HepG2 (cell line): ENCODE measurements at regions not wholly inside any gene's neighbourhood (a gene's known extent, or its start where the extent isn't known, plus 50 kb on each side); places are given as distances from the start of the nearest gene placed in this dataset.

Experiments
- ATAC-seq: fragments of 200-7000 bp; cut with Tn5 transposase; 3 replicates; pipeline ENCODE4 v1.9.1; 2020; ENCODE audit warnings: mild to moderate bottlenecking, moderate library complexity
- BruUV-seq: library from RNA; stranded (reverse); fragments of 400-500 nt; replicated peaks from 2 replicates; lab custom pipeline; 2021; lab: Mats Ljungman, UMichigan
- CTCF ChIA-PET: fragments of 300-600 bp; formaldehyde crosslinking; extraction: SDS; loops from one replicate; lab custom pipeline; 2021; ENCODE audit warnings: low total read pairs, inconsistent platforms, low intra/inter-chr PET ratio; lab: Yijun Ruan, JAX
- POLR2A ChIA-PET: fragments of 350-600 bp; sonication (Branson Sonifier 250); formaldehyde crosslinking; loops from one replicate; lab custom pipeline; 2020; ENCODE audit warnings: antibody characterized with exemption, inconsistent platforms; lab: Yijun Ruan, JAX
- DNase-seq: peaks from one replicate; pipeline ENCODE4 v3.0.0-alpha.2; 2015; ENCODE audit warnings: low spot score
- FAIRE-seq: peaks from 3 replicates; lab custom pipeline; 2011; peaks lifted over from hg19 to GRCh38; lab: Jason Lieb, UNC
- H2AFZ ChIP-seq: one replicate; pipeline ENCODE4 v1.6.1; 2011; ENCODE audit warnings: low read length, inconsistent platforms
- H3K27ac ChIP-seq: fragments of 300-600 bp; 3 replicates; pipeline ENCODE4 v1.8.0; 2011; ENCODE audit warnings: mixed run types, mild to moderate bottlenecking, mixed read lengths, low read length, inconsistent platforms; ENCODE audit not compliant: insufficient read depth; ENCODE audit errors: extremely low read length
- H3K27me3 ChIP-seq, 2 experiments: fragments of 200-600 bp in 1 of 2; 2 replicates in 1 of 2; 3 replicates in 1 of 2; pipeline versions ENCODE4 v1.6.0 to v1.8.0; 2011; ENCODE audit warnings: low read length in 2 of 2, mild to moderate bottlenecking in 2 of 2, moderate library complexity in 2 of 2, inconsistent platforms in 1 of 2; ENCODE audit not compliant: insufficient read depth in 2 of 2, control insufficient read depth in 1 of 2
- H3K36me3 ChIP-seq, 2 experiments: fragments of 200-600 bp in 1 of 2; replicated peaks in 1 of 2; 2 replicates in 1 of 2; 3 replicates in 1 of 2; pipeline versions ENCODE4 v1.5.1 to v1.8.0; 2011; ENCODE audit warnings: low read length in 2 of 2, inconsistent platforms in 1 of 2; ENCODE audit not compliant: insufficient read depth in 2 of 2, control insufficient read depth in 1 of 2
- H3K4me1 ChIP-seq: 2 replicates; pipeline ENCODE4 v1.5.1; 2012; ENCODE audit warnings: low read length, inconsistent platforms; ENCODE audit not compliant: insufficient read depth
- H3K4me2 ChIP-seq: 2 replicates; pipeline ENCODE4 v1.6.0; 2011; ENCODE audit warnings: low read depth, low read length, inconsistent platforms
- H3K4me3 ChIP-seq, 3 experiments: fragments of 200-600 bp in 1 of 3; sonication (generic), shearing (Covaris generic) in 1 of 3; replicated peaks in 1 of 3; 2 replicates each; pipeline ENCODE4 v1.5.1; 2011 to 2016; ENCODE audit warnings: low read length in 3 of 3, inconsistent platforms in 2 of 3, low read depth in 2 of 3, mild to moderate bottlenecking in 2 of 3, control low read depth in 1 of 3, mixed read lengths in 1 of 3; ENCODE audit not compliant: insufficient read depth in 1 of 3
- H3K79me2 ChIP-seq: one replicate; pipeline ENCODE4 v1.6.1; 2011; ENCODE audit warnings: low read length, inconsistent platforms; ENCODE audit not compliant: insufficient read depth
- H3K9ac ChIP-seq: 2 replicates; pipeline ENCODE4 v1.6.0; 2011; ENCODE audit warnings: mild to moderate bottlenecking, low read depth, low read length, inconsistent platforms; ENCODE audit not compliant: insufficient read depth
- H3K9me3 ChIP-seq: 2 replicates; pipeline ENCODE4 v1.5.1; 2012; ENCODE audit warnings: mild to moderate bottlenecking, low read length
- H4K20me1 ChIP-seq: 2 replicates; pipeline ENCODE4 v1.6.0; 2011; ENCODE audit warnings: inconsistent platforms, mild to moderate bottlenecking, low read length, moderate library complexity; ENCODE audit not compliant: insufficient read depth
- ASH2L ChIP-seq: fragments of 300-600, 200-600 bp; sonication (generic); IDR thresholded peaks from 2 replicates; pipeline ENCODE4 v1.7.0; 2017; ENCODE audit warnings: low read depth, mild to moderate bottlenecking, moderate library complexity, mixed read lengths, low read length; ENCODE audit not compliant: insufficient read length
- ETV5 ChIP-seq: IDR thresholded peaks from 2 replicates; pipeline ENCODE4 v1.6.1; 2018; ENCODE audit warnings: missing biosample characterization, missing genetic modification reagents, inconsistent platforms, borderline replicate concordance
- GFI1 ChIP-seq: sonication (generic); formaldehyde crosslinking; IDR thresholded peaks from 2 replicates; pipeline ENCODE4 v1.5.0; 2020; ENCODE audit warnings: missing genetic modification reagents, mild to moderate bottlenecking, borderline replicate concordance
- MEIS1 ChIP-seq: sonication (generic); formaldehyde crosslinking; IDR thresholded peaks from 2 replicates; pipeline ENCODE4 v1.9.0; 2021; ENCODE audit warnings: mild to moderate bottlenecking, missing genetic modification reagents, moderate library complexity, borderline replicate concordance
- ZNF350 ChIP-seq: sonication (generic); formaldehyde crosslinking; IDR thresholded peaks from 2 replicates; pipeline ENCODE4 v1.4.0; 2020; ENCODE audit warnings: mild to moderate bottlenecking, low read depth, missing genetic modification reagents, borderline replicate concordance
- ZSCAN20 ChIP-seq: sonication (generic); formaldehyde crosslinking; IDR thresholded peaks from 2 replicates; pipeline ENCODE4 v1.4.0; 2020; ENCODE audit warnings: missing genetic modification reagents, mild to moderate bottlenecking, borderline replicate concordance
- in situ Hi-C: cut with HindIII; loops from 2 replicates; pipeline ENCODE4 v1.10.0; 2017; ENCODE audit warnings: low pct_unique_long_range_greater_than_20kb; ENCODE audit not compliant: extremely low pct_ligation_motif_present
- intact Hi-C: fragments of 100-400 bp; cut with micrococcal nuclease; formaldehyde crosslinking; loops from one replicate; pipeline ENCODE4 v1.10.0; 2022; ENCODE audit not compliant: unreplicated experiment
- TF ChIP-seq, protein P1 (sequence below): sonication (generic); formaldehyde crosslinking; IDR thresholded peaks from 2 replicates; pipeline ENCODE4 v1.8.0; 2022; ENCODE audit warnings: missing genetic modification reagents, mild to moderate bottlenecking, borderline replicate concordance
- TF ChIP-seq, protein P2 (sequence below): sonication (generic); formaldehyde crosslinking; IDR thresholded peaks from 2 replicates; pipeline ENCODE4 v1.4.0; 2020; ENCODE audit warnings: low read depth, missing genetic modification reagents

DNA sequence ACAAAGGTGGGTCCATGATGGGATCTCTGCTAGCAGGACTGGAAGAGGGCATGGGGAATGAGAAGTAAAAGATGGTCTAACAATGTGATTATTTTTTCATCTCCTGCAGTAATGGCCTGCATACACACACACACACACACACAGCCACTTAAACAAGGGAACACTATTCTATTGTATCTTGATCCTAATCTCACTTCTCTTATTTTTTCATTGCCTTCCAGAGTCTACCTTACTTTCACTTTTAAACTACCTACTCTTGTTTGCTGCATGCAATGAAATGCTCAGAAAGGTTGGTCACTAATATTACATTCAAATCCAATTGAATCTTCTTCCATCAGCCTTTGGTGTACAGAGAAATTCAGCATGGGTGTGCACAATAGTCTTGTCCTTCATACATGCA is 853.8 kb downstream of the IGSF11 start:
- POLR2A ChIA-PET = no interaction called here
- Histone ChIP-seq H3K9me3 (peaks cover 74% of the 10 kb centered on the region), H3K4me3 (no peak overlapping the region), H3K36me3 (no peaks in the 10 kb centered on the region), H3K4me1 (no peaks in the 10 kb centered on the region)
- FAIRE-seq (no peak), ATAC-seq (no peak), DNase-seq (no peak)
- TF ChIP-seq, protein P1, sequence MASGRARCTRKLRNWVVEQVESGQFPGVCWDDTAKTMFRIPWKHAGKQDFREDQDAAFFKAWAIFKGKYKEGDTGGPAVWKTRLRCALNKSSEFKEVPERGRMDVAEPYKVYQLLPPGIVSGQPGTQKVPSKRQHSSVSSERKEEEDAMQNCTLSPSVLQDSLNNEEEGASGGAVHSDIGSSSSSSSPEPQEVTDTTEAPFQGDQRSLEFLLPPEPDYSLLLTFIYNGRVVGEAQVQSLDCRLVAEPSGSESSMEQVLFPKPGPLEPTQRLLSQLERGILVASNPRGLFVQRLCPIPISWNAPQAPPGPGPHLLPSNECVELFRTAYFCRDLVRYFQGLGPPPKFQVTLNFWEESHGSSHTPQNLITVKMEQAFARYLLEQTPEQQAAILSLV (CRISPR knock-in tag) = no peak
- TF ChIP-seq, protein P2, sequence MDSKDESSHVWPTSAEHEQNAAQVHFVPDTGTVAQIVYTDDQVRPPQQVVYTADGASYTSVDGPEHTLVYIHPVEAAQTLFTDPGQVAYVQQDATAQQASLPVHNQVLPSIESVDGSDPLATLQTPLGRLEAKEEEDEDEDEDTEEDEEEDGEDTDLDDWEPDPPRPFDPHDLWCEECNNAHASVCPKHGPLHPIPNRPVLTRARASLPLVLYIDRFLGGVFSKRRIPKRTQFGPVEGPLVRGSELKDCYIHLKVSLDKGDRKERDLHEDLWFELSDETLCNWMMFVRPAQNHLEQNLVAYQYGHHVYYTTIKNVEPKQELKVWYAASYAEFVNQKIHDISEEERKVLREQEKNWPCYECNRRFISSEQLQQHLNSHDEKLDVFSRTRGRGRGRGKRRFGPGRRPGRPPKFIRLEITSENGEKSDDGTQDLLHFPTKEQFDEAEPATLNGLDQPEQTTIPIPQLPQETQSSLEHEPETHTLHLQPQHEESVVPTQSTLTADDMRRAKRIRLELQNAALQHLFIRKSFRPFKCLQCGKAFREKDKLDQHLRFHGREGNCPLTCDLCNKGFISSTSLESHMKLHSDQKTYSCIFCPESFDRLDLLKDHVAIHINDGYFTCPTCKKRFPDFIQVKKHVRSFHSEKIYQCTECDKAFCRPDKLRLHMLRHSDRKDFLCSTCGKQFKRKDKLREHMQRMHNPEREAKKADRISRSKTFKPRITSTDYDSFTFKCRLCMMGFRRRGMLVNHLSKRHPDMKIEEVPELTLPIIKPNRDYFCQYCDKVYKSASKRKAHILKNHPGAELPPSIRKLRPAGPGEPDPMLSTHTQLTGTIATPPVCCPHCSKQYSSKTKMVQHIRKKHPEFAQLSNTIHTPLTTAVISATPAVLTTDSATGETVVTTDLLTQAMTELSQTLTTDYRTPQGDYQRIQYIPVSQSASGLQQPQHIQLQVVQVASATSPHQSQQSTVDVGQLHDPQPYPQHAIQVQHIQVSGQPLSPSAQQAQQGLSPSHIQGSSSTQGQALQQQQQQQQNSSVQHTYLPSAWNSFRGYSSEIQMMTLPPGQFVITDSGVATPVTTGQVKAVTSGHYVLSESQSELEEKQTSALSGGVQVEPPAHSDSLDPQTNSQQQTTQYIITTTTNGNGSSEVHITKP = no peak
- TF ChIP-seq GFI1 (no peak), ZSCAN20 (CRISPR knock-in tag) (no peak), ETV5 (CRISPR knock-in tag) (no peak), MEIS1 (CRISPR knock-in tag) (no peak), ZNF350 (no peak), ASH2L (no peak)
- TF ChIP-seq, all 625 proteins: peak for 0
- Histone ChIP-seq H3K27ac (no peak overlapping the region), H3K79me2 (no peaks in the 10 kb centered on the region), H2AFZ (no peak overlapping the region), H4K20me1 (no peaks in the 10 kb centered on the region), H3K27me3 (no peaks in the 10 kb centered on the region), H3K9ac (no peak overlapping the region), H3K4me2 (no peak overlapping the region)
- intact Hi-C loops (no loop called here), in situ Hi-C loops (no loop called here)
- BruUV-seq = no TSS peak
- CTCF ChIA-PET = no interaction called here
